ENCODE measurements at regions not wholly inside any gene's neighbourhood (a gene's known extent, or its start where the extent isn't known, plus 50 kb on each side); places are given as distances from the start of the nearest gene placed in this dataset.

- H3K27ac ChIP-seq, result no peak overlapping the region
- no peak for TF ChIP-seq ZFX (IDR thresholded peaks at IDR 0.05)
- TF ChIP-seq, protein P1, sequence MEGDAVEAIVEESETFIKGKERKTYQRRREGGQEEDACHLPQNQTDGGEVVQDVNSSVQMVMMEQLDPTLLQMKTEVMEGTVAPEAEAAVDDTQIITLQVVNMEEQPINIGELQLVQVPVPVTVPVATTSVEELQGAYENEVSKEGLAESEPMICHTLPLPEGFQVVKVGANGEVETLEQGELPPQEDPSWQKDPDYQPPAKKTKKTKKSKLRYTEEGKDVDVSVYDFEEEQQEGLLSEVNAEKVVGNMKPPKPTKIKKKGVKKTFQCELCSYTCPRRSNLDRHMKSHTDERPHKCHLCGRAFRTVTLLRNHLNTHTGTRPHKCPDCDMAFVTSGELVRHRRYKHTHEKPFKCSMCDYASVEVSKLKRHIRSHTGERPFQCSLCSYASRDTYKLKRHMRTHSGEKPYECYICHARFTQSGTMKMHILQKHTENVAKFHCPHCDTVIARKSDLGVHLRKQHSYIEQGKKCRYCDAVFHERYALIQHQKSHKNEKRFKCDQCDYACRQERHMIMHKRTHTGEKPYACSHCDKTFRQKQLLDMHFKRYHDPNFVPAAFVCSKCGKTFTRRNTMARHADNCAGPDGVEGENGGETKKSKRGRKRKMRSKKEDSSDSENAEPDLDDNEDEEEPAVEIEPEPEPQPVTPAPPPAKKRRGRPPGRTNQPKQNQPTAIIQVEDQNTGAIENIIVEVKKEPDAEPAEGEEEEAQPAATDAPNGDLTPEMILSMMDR (conservative IDR thresholded peaks at IDR 0.05), result no peak
Measured at GRCh38 chr13:42398533-42398932, 126.6 kb downstream of the AKAP11 start.

DNA sequence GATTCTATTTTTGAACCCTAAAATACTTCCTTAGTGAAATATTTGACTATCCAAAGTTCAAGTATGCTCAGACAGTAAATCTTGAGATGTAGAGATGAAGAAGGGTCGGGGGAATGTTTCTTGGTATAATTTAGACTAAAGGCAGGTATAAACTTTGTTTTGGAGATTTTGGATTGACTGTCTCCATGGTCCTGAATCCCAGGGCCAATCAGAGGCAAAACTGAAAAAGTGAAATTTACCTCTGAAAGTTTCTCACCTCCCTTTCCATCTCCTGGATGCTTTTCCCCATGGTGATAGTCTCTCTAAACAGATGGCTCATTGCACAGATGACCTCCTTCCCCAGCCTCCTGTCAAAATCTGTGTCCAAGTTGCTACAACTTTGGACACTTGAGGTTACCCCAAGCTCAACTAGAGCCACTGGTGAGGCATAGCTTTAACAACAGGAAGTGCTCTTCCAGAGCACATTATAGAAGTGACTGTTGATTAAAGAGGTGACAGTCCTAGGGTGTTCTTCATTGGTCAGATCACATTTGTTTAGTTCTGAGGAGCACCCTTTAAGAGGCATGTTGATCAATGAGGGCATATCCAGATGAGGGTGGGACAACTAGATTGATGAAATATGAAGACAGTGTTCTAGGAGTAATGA lies 128.4 kb downstream of the AKAP11 start:
- H3K27ac ChIP-seq, result no peak overlapping the region

GRCh38 chr13:42401376-42401775 lies 129.4 kb downstream of the AKAP11 start:
- no peak overlapping the region for H3K27ac ChIP-seq
- no peak for TF ChIP-seq ZFX (IDR thresholded peaks at IDR 0.05)
- TF ChIP-seq, protein P1 (conservative IDR thresholded peaks at IDR 0.05), result no peak

More for the DNA sequence above, 128.4 kb downstream of the AKAP11 start:
- TF ChIP-seq ZFX (IDR thresholded peaks at IDR 0.05), result no peak
- TF ChIP-seq, protein P1 (conservative IDR thresholded peaks at IDR 0.05), result no peak

- no peak for TF ChIP-seq ZFX (IDR thresholded peaks at IDR 0.05)
Measured at GRCh38 chr13:42405665-42406390, 133.9 kb downstream of the AKAP11 start.

GRCh38 chr13:42409075-42409474 lies 137.1 kb downstream of the AKAP11 start:
- TF ChIP-seq, protein P1 (conservative IDR thresholded peaks at IDR 0.05), result no peak
- TF ChIP-seq ZFX (IDR thresholded peaks at IDR 0.05), result no peak

More at GRCh38 chr13:42405665-42406390, 133.9 kb downstream of the AKAP11 start:
- H3K27ac ChIP-seq, result no peak overlapping the region

GRCh38 chr13:42409551-42409950 lies 137.6 kb downstream of the AKAP11 start:
- H3K27ac ChIP-seq, result no peak overlapping the region
- no peak for TF ChIP-seq ZFX (IDR thresholded peaks at IDR 0.05)
- TF ChIP-seq, protein P1 (conservative IDR thresholded peaks at IDR 0.05), result no peak

More at GRCh38 chr13:42409075-42409474, 137.1 kb downstream of the AKAP11 start:
- no peak overlapping the region for H3K27ac ChIP-seq

DNA sequence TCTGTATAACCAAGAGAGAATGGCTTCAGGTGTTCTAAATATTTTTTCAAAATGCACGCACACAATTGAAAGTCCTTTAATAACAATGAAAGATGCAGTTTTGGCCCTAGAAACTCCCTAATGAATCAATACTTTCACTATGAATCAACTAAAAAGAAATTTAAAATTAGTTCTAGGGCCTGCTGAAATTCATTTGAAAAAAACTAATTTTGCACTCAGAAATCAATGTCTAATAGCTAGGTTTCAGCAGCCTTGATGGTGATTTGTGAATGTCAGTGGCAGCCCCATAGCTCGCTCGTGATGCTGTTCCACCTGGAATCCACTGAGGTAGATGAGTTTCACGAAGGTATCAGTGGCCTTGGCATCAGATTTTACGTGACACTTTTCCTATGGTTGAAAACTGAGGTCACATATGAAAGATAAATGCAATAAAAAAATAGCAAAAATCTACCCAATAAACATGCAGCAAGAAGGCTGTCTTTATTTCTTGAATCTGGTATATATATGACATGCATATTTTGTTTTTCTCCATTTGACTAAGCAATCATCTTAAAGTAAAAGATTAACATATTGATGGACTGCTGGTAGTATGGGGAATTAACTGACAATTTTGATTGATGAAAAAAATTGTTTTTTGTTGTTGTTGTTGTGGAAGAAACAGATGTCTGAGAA lies 141.0 kb downstream of the AKAP11 start:
- TF ChIP-seq, protein P1 (conservative IDR thresholded peaks at IDR 0.05), result no peak
- TF ChIP-seq ZFX (IDR thresholded peaks at IDR 0.05), result no peak
- H3K27ac ChIP-seq, result no peak overlapping the region
